ENCODE measurements at regions not wholly inside any gene's neighbourhood (a gene's known extent, or its start where the extent isn't known, plus 50 kb on each side); places are given as distances from the start of the nearest gene placed in this dataset.
"Not testable (repeated sequence)": the region's sequence is repeated elsewhere in the genome, so short reads cannot be mapped to it uniquely, and the experiment has no call there.

GRCh38 chr20:5686384-5687105 is 63.7 kb upstream of the SHLD1 start (continued):
- TF ChIP-seq CTCF (conservative IDR thresholded peaks at IDR 0.05; ENCODE audit: low read depth in 2 of 2), result no peak

GRCh38 chr20:5682556-5682955 is 67.6 kb upstream of the SHLD1 start:
- not testable (repeated sequence) for H3K4me2 ChIP-seq; H3K36me3 Mint-ChIP-seq (ENCODE audit: low read depth); H3F3A ChIP-seq (replicated peaks; ENCODE audit: low read depth); H3K4me1 Mint-ChIP-seq; H3K9me3 Mint-ChIP-seq; DNase-seq (ENCODE audit: low spot score); H3K4me3 ChIP-seq; H3K36me3 ChIP-seq (ENCODE audit: insufficient read depth); H3K27ac Mint-ChIP-seq; H3K4me3 Mint-ChIP-seq; H2AFZ ChIP-seq; H3K4me1 ChIP-seq (ENCODE audit: insufficient read depth); H3K9me2 ChIP-seq (ENCODE audit: insufficient read depth); ATAC-seq; H3K79me2 ChIP-seq (replicated peaks; ENCODE audit: insufficient read depth); H4K20me1 ChIP-seq (replicated peaks; ENCODE audit: insufficient read depth); H3K27me3 Mint-ChIP-seq (ENCODE audit: insufficient read depth, low read depth, poor library complexity); H3K27ac ChIP-seq (ENCODE audit: low read depth); H3K27me3 ChIP-seq (ENCODE audit: insufficient read depth)

GRCh38 chr20:5680192-5680591 is 69.4 kb upstream of the GPCPD1 start:
- Histone ChIP-seq H3K4me1 (ENCODE audit: insufficient read depth) (no peaks in the 10 kb centered on the region), H3K4me3 (no peak overlapping the region), H3F3A (replicated peaks; ENCODE audit: low read depth) (no peaks in the 10 kb centered on the region), H3K27ac (ENCODE audit: low read depth) (no peak overlapping the region), H2AFZ (no peak overlapping the region), H3K36me3 (ENCODE audit: insufficient read depth) (no peaks in the 10 kb centered on the region), H3K79me2 (replicated peaks; ENCODE audit: insufficient read depth) (no peaks in the 10 kb centered on the region), H3K9me2 (ENCODE audit: insufficient read depth) (no peaks in the 10 kb centered on the region), H3K4me2 (no peak overlapping the region), H4K20me1 (replicated peaks; ENCODE audit: insufficient read depth) (no peaks in the 10 kb centered on the region), H3K27me3 (ENCODE audit: insufficient read depth) (no peaks in the 10 kb centered on the region)
- TF ChIP-seq CREB1 (CRISPR knock-in tag; IDR thresholded peaks at IDR 0.05; ENCODE audit: low read depth) (no peak), REST (IDR thresholded peaks at IDR 0.05; ENCODE audit: unreplicated experiment) (no peak), EZH2phosphoT487 (IDR thresholded peaks at IDR 0.05; ENCODE audit: unreplicated experiment) (no peak), ZNF462 (CRISPR knock-in tag; IDR thresholded peaks at IDR 0.05) (no peak), ETS1 (IDR thresholded peaks at IDR 0.05) (no peak), STAT1 (IDR thresholded peaks at IDR 0.05; ENCODE audit: unreplicated experiment) (no peak)
- DNase-seq (ENCODE audit: low spot score) (no peak), ATAC-seq (no peak)
- Mint-ChIP-seq H3K9me3 (no peaks in the 10 kb centered on the region; the same call in 2 of the 3 replicates), H3K27ac (no peak overlapping the region), H3K4me1 (no peaks in the 10 kb centered on the region), H3K27me3 (ENCODE audit: insufficient read depth, low read depth, poor library complexity) (no peaks in the 10 kb centered on the region), H3K36me3 (ENCODE audit: low read depth) (no peaks in the 10 kb centered on the region), H3K4me3 (no peak overlapping the region)

Data from GM23338 (cell line).